Inferior parietal cortex (tissue), 1 donor: ENCODE measurements at regions not wholly inside any gene's neighbourhood (a gene's known extent, or its start where the extent isn't known, plus 50 kb on each side); places are given as distances from the start of the nearest gene placed in this dataset.

Source experiments
- DNase-seq: peaks from one replicate; pipeline ENCODE4 v3.0.0-alpha.2; 2016; ENCODE audit errors: extremely low spot score

GRCh38 chr15:70265986-70266385 is 168.3 kb upstream of the TLE3 start:
- no peak for DNase-seq

DNA sequence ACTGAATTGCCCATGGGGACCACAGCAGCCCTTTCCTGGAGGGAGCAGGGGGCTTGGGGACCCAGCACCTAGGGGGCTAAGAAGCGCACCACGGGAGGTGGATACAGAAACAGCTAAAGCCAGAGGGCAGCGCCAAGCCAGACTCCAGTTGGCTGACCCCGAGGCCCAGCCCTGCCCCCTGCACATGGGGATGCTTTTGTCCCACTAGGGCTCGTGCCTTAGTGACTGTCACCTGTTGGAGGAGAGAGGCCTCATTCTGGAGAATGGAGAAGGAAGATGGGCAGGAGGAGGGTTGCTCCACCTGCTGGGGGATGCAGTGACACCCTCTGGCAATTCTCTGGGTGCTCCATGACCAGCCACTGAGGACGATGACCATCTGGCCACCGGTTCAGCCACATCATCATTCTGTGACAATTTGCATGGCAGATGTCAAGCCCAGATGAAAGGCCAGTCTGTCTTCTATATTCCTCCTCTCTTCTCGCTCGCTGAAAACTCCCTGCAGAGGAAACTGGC is 167.8 kb upstream of the TLE3 start:
- DNase-seq, result no peak

- DNase-seq, result no peak
Observed at GRCh38 chr15:70264738-70265465, 167.2 kb upstream of the TLE3 start.

- no peak for DNase-seq
Observed at GRCh38 chr15:70264014-70264582, 166.4 kb upstream of the TLE3 start.

DNA sequence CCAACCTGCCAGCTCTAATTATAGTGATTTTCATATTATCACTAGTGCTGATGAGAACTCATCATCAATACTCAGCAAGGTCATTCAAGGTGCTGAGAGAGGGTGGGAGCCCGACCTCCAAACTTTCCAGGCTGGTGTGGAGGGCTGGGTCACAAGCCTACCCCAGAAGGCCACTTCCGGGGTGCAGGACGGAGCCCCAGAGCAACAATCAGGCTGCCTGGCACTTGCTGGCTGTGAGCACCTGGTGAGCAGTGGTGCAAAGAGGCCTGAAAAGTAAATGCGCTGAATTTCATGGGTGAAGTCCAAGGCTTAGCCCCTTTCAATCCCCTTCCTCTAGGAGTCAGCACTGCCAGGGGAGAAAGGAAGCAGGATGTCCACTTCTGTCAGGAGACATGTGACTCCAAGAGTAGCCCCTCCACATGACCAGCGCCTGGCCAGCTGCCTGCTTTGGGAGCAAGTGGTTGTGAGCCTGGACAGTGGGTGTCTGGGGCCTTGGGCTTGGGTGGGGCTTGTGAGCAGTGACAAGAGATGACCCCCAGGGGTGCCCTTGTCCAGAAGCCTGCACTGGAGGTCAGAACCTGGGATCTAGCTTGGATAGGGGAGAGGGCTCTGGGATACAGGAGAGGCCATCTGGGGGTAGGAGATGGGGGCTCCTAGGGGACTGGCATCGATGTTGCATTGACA is 165.0 kb upstream of the TLE3 start:
- DNase-seq, result no peak

GRCh38 chr15:70262171-70262570 is 164.5 kb upstream of the TLE3 start:
- DNase-seq, result no peak

DNA sequence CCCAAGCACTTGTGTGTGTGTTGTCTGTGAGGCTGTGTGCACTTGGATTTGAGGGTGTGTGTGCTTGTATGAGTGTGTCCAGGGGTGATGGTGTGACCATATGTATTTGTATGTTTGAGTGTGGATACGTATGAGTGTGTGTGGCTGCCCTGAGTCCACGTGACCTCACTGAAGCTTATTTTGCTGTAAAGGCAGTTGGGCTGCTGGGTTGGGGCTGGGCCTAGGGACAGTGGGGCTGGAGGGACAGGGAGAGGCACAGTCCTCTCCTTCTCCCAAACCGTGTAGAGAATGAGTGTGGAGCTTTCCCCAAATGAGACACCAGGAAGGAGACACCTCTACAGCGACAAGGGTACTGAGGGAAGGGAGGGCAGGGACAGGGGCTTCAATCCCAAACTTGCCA is 163.4 kb upstream of the TLE3 start:
- DNase-seq, result no peak

DNA sequence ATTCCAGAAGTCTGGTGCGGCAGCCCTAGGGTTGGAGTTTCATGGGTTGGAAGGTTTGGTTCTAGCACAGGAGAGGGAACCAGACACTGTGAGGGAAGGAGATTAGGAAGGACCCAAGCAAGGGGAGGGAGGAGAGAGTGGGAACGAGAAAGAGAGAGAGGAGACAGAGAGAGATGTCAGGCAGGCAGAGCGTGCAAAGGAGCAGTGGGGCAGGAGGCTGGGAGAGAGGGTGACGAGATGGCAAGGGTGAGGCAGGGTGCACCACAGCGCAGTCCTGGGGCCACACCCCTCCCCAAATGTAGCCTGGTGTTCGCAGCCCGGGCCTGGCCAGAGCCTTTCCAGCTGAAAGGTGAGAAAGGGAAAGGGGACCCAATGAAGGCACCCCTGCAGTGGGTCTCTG is 162.9 kb upstream of the TLE3 start:
- no peak for DNase-seq

DNA sequence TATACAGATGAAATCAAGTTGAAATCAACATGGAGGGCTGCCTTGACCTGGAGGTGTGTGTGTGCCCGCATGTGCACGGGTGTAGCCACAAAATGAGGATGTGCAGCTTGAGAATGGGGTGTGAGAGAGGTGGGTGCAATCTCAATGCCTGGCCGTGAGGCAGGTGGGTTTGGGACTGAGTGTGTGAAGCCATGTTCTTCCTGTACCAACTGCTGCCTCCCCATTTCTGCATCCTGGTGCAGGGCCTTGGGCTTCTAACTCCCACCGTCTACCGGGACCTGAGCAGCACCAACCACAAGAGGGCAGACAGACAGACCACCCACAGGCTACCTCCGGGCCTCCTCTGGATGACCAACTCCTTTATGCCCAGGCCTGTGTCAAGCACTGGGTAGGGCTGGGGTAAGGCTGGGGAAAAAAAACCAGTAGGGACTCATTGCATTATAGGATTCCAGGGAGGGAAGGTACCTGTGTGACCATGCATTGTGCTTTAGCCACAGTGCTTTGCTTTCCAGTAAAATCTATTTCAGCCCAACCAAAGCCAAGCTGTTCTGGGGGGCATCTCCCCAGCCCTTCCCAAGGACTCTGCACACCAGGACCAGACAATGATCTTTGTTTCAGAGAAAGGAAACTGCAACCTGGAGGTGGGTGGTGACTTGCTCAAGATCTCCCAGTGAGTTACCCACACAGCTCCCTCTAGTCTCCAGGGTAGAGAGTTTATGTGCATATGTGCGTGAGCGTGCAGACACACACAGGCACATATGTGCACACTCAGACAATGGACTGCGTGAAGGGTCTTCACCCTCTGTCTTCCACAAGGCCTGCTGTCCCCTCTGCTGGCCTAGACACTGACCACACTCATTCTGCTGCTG is 162.2 kb upstream of the TLE3 start:
- DNase-seq, result no peak

GRCh38 chr15:70259028-70259424 is 161.3 kb upstream of the TLE3 start:
- no peak for DNase-seq

GRCh38 chr15:70258369-70259027 is 160.8 kb upstream of the TLE3 start:
- DNase-seq, result no peak

DNA sequence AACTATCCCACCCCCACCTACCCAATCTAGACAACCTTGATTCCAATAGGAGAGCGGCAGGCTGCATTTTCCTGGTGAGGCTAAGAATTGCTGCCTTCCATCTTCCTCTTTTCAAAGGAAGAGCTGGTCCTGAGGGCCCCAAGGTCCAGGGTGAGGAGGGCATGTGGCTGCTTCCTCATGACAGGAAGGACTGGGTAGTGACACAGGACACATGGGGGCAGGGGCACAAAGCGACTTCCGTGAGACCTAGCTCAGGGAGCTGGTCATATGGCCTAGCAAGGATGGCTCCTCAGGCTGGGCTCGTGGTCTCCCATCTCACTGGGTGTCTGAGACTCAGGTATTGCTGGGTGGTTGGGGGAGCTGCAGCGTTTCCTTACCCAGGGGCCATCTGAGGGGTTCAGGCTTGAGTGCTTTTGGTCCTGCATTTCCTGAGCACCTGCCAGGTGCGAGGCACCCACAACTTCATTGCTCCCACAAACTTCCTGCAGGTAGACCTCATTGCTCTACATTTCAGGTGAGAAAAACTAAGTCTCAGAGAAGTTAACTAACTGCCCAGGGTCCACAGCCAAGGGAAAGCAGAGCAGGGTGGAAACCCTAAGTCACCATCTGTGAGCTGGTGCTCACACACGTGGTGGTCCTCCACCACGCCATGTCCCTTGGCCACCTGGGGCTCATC is 160.0 kb upstream of the TLE3 start:
- DNase-seq, result no peak

DNA sequence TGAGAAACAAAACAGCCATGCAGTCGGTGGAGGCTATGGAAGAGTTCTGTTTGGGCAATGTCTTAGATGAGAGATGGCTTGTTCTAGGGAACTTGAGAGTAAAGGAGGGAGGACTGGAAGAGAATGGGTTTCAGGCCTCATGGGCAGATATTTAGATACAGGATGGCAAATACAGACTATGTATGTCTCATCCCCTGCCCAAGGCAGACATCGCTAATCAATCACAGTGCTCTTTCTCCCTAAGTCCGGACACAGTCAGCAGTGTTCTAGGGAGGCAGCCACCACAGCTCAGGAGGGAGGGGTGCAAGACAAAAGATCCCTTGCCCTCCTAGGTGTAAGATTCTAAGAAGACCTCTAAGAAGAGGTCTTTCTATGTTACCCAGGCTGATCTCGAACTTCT is 159.3 kb upstream of the TLE3 start:
- DNase-seq, result no peak

- no peak for DNase-seq
Observed at GRCh38 chr15:70254311-70254869, 156.7 kb upstream of the TLE3 start.

DNA sequence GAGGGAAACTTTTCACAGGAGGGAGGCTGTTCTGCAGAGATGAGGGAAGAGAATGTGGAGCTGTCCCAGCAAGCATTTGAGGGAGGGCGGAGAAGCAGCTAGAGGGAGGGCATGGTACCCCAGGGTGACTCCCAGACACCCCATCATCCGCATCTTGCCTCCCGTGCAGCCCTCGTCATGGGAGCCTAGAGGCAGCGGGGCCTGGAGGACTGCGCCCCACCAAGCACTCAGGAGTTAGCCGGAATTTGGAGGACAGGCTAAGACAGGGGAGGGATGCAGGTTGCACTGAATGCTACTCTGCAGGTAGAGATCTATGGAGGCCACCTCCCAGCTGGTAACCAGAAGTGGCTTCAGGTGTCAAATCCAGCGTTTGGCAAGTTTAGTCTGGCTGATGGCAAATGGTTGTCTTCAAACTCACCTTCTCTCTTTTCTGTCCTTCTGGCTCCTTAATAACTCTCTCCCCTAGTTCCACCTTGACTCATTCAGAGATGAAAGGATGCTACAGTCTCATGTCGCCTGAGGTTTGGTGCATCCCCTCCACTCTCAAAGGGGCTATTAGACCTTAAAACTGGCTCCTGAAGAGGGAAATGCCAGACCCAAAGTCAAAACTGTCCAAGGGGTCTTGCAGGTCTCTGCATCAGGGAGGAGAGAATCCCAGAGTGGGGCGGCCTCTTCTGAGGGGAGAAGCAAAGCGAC is 155.9 kb upstream of the TLE3 start:
- DNase-seq, result no peak

- no peak for DNase-seq
Observed at GRCh38 chr15:70252951-70253320, 155.2 kb upstream of the TLE3 start.

DNA sequence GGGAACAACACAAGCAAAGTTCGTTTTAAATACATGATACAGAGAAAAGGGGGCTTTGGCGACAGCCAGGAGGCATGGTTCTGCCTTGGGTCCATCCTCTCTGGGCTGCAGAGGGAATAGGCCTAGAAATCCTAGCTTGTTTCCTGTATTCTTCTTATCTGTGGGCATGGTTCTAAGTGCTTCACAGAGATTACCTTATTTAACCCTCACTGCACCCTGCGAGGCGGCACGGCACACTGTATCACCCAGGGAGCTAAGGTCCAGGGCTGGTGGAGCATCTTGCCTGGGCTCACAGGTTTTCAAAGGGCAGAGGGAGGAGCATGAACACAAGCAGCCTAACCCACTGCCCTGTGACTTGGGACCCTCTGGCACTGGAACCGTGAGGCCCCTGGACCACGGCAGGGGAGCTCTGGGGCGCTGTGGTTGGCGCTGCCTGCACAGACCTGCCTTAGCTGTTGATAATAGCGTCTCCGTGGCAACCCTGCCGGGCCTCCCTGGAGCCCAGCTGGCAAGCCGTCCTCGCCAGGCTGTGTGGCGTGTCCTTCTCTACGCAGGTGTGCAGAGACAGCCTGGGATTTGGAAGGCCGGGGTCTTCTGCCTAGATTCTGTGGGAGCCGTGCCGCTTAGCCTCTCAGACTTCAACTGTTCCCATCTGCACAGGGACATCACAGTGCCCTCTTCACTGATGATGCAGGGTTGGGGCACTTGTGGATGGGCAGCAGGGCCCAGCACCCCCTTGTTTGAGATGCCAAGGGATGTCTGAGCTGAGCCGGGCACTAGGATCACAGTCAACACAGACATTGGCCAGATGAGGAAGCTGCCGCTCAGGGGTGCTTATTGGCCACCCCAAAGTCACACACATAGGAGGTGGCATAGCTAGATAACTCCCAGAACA is 154.6 kb upstream of the TLE3 start:
- DNase-seq, result no peak

DNA sequence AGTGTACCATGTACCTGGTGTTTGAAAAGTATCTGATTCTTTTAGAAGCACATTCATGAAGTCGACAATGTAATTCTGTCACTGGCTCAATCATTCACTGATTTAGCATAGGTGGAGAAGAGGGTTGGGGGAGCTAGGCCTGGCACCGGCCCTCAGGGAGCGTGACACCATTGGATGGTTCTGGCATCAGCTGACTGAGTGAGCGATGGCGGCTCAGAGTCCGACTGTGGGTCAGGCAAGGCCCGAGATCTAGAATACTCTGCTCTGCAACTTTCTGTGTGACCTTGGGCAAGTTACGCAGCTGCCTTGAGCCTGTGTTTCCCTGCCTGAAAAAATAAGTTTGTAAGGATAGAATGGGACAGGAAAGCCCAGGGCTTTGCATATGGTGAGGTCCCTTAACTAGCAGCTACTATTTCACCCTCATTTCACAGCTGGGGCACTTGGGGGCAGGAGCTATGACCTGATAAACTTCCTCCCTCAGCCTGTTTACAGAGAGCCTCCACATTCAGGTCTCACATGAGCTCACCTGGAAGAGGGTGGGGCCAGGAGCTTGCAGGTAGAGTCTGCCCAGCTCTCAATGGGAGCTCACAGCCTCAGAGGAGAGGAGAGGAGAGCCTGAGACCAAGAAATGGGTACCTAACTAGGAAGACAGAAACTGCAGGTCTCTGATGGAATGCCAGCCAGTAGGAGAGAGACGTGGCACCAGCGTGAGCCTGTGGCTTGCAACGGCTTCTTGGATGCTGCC is 153.7 kb upstream of the TLE3 start:
- DNase-seq, result no peak
